Loucy (cell line): ENCODE measurements at regions not wholly inside any gene's neighbourhood (a gene's known extent, or its start where the extent isn't known, plus 50 kb on each side); places are given as distances from the start of the nearest gene placed in this dataset.

ENCODE experiments used
- EZH2phosphoT487 ChIP-seq: fragments of 200-600 bp; IDR thresholded peaks from 2 replicates; pipeline ENCODE4 v1.6.1; 2018; ENCODE audit warnings: antibody characterized with exemption, mild to moderate bottlenecking, moderate library complexity, borderline replicate concordance
- TF ChIP-seq, protein P1 (sequence below): fragments of 200-600 bp; sonication (generic); conservative IDR thresholded peaks from 2 replicates; pipeline ENCODE4 v1.5.1; 2014; ENCODE audit warnings: mild to moderate bottlenecking, antibody characterized with exemption, low read length

- TF ChIP-seq, protein P1, sequence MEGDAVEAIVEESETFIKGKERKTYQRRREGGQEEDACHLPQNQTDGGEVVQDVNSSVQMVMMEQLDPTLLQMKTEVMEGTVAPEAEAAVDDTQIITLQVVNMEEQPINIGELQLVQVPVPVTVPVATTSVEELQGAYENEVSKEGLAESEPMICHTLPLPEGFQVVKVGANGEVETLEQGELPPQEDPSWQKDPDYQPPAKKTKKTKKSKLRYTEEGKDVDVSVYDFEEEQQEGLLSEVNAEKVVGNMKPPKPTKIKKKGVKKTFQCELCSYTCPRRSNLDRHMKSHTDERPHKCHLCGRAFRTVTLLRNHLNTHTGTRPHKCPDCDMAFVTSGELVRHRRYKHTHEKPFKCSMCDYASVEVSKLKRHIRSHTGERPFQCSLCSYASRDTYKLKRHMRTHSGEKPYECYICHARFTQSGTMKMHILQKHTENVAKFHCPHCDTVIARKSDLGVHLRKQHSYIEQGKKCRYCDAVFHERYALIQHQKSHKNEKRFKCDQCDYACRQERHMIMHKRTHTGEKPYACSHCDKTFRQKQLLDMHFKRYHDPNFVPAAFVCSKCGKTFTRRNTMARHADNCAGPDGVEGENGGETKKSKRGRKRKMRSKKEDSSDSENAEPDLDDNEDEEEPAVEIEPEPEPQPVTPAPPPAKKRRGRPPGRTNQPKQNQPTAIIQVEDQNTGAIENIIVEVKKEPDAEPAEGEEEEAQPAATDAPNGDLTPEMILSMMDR: no peak
- no peak for TF ChIP-seq EZH2phosphoT487
Observed at GRCh38 chr12:24491968-24492367, 456.9 kb downstream of the BCAT1 start.
